Sigmoid colon (tissue), 4 donors: ENCODE measurements at regions not wholly inside any gene's neighbourhood (a gene's known extent, or its start where the extent isn't known, plus 50 kb on each side); places are given as distances from the start of the nearest gene placed in this dataset.

Experiments
- EP300 ChIP-seq, 4 donors: sonication (generic); formaldehyde crosslinking; IDR thresholded peaks; one replicate each; pipeline ENCODE4 v1.6.1; 2017; ENCODE audit warnings: antibody characterized with exemption in 4 of 4
- POLR2A ChIP-seq, 2 donors: fragments of 450-650 bp; IDR thresholded peaks; one replicate each; pipeline ENCODE4 v1.6.1; 2016; ENCODE audit warnings: antibody characterized with exemption in 2 of 2, mild to moderate bottlenecking in 2 of 2, moderate library complexity in 2 of 2
- POLR2AphosphoS5 ChIP-seq, 4 donors: sonication (generic); formaldehyde crosslinking; IDR thresholded peaks; one replicate each; pipeline ENCODE4 v1.6.1; 2017; ENCODE audit warnings: antibody characterized with exemption in 4 of 4
- TF ChIP-seq, protein P1 (sequence below), 4 experiments: fragments of 450-650 bp in 3 of 4; fragments of 200-600 bp in 1 of 4; IDR thresholded peaks; one replicate each; pipeline ENCODE4 v1.5.1; 2016 to 2019; ENCODE audit warnings: antibody characterized with exemption in 4 of 4, mild to moderate bottlenecking in 3 of 4, moderate library complexity in 2 of 4

DNA sequence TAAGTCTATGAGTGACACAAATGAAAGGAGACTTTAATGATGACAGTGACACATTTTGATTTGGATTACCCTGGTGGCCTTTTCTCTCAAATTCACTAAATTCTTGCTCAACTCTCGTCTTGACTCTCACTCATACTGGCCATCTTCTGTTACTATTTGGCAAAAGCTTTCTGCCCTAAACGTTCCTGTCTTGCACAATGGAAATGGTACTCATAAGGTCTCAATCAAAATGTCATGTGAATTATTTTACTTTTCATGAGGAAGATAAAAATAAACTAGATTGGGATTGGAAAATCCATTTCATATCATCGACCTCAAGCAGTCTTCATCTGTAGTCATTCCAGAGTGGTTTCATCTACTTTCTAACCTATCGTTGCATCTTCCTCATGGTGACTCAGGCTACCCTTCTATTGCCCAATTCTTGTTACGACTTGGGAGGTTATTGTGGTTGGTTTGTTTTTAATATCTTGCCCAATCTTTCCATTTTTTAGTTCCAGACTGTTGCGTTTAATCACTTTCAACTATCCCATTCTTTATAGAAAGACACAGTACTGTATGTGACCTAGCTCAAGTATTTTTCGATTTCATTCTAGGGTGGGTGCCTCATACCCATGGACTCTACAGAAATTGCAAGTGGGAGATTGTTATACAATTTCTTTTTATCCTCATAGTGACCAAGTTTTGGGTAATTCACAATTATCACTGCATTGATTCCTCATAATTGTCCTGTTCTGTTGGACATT, 317.2 kb upstream of the KCNJ16 start:
- TF ChIP-seq, protein P1, sequence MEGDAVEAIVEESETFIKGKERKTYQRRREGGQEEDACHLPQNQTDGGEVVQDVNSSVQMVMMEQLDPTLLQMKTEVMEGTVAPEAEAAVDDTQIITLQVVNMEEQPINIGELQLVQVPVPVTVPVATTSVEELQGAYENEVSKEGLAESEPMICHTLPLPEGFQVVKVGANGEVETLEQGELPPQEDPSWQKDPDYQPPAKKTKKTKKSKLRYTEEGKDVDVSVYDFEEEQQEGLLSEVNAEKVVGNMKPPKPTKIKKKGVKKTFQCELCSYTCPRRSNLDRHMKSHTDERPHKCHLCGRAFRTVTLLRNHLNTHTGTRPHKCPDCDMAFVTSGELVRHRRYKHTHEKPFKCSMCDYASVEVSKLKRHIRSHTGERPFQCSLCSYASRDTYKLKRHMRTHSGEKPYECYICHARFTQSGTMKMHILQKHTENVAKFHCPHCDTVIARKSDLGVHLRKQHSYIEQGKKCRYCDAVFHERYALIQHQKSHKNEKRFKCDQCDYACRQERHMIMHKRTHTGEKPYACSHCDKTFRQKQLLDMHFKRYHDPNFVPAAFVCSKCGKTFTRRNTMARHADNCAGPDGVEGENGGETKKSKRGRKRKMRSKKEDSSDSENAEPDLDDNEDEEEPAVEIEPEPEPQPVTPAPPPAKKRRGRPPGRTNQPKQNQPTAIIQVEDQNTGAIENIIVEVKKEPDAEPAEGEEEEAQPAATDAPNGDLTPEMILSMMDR (IDR thresholded peaks at IDR 0.05) = no peak
- no peak for TF ChIP-seq EP300 (IDR thresholded peaks at IDR 0.05)
- TF ChIP-seq POLR2A (IDR thresholded peaks at IDR 0.05) = no peak
- no peak for TF ChIP-seq POLR2AphosphoS5 (IDR thresholded peaks at IDR 0.05)
